ENCODE measurements at regions not wholly inside any gene's neighbourhood (a gene's known extent, or its start where the extent isn't known, plus 50 kb on each side); places are given as distances from the start of the nearest gene placed in this dataset.

DNA sequence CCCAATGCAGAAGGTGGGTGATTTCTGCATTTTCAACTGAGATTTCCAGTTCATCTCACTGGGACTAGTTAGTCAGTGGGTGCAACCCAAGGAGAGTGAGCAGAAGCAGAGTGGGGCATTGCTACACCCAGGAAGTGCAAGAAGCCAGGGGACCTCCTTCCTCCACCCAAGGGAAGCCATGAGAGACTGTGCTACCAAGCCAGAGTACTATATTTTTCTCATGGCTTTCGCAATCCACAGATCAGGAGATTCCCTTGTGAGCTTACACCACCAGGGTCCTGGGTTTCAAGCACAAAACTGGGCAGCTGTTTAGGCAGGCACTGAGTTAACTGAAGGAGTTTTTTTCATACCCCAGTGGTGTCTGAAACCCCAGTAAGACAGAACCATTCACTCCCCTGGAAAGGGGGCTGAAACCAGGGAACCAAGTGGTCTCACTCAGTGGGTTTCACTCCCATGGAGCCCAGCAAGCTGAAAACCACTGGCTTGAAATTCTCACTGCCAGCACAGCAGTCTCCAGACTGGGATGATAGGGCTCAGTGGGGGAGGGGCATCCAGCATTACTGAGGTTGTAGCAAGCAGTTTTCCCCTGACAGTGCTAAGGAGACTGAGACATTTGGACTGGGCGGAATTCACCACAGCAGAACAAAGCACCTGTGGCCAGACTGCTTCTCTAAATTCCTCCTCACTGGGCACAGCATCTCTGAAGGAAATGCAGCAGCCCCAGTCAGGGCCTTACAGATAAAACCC lies 903.4 kb downstream of the TECRL start:
- DNase-seq (ENCODE audit: low read depth), result no peak

DNA sequence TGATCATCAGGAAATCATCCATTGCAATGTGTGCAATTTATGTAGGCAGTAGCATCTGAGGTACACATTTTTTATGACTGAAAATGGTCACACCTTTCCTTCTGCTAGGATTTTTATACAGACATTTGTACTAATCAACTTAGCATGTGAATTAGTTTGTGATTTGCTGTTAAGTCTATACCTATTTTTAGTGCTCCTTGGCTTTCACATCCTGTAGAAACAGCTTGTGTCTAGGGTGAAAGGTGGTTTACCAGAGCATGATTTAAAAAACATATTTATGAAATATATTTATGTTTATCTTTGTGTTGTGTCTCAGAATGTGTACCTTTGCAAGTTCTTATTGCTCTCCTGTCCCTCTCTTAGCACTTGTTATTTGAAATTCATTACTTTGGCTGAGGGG lies 916.0 kb downstream of the TECRL start:
- no peak for DNase-seq (ENCODE audit: low read depth)

DNA sequence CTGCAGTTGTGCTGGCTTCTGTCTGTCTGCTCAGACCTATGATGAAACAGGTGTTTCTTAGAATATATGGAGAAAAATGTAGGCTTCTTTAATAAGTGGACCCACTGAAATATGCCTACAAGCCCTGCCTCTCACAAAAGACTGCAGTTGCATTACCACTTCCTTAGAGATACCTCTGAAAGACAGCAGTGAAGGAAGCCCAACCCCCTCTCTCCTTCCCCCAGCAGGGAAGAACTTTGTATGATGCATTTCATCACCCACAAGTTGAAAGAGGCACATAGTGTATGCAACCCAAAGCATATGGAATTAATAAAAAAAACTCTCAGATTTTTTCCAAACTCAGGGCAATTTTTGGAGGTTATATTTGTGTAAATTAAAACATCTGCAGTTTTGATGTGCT lies 916.7 kb downstream of the TECRL start:
- no peak for DNase-seq (ENCODE audit: low read depth)

DNA sequence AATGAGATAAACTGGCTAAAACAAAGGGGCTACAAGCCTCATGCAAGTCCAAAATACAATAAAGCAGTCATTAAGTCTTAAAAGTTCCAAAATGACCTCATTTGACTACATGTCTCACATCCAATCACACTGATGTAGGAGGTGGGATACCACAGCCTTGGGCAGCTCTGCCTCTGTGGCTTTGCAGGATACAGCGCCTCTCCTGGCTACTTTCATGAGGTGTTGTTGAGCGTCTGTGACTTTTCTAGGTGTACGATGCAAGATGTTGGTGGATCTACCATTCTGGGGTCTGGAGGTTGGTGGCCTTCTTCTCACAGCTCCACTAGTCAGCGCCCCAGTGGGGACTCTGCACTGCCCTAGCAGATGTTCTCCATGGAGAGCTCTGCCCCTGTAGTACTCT lies 944.9 kb downstream of the TECRL start:
- no peak for DNase-seq (ENCODE audit: low read depth)

DNA sequence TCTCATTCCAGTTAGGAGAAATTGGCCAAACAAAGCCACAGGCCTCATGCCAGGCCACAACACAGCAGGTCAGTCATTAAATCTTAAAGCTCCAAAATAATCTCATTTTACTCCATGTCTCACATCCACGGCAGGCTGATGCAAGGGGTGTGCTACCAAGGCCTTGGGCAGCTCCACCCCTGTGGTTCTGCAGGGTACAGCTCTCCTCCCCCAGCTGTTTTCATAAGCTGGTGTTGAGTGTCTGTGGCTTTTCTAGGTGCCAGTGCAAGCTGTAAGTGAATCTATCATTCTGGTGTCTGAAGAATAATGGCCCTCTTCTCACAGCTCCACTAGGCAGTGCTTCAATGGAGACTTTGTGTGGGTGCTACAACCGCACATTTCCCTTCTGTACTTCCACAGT lies 949.2 kb downstream of the TECRL start:
- DNase-seq (ENCODE audit: low read depth), result no peak

DNA sequence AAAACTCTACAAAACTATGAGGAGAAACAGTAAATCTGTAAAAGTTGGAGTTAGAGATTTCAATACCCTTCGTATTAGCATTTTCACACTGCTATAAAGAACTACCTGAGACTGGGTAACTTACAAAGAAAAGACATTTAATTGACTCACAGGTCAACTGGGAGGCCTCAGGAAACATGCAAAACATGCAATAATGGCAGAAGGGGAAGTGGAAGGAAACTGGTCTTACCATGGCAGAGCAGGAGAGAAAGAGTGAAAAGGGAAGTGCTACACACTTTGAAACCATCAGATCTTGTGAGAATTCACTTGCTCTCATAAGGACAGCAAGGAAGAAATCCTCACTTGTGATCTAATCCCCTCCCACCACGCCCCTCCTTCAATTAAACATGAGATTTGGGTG lies 949.9 kb downstream of the TECRL start:
- DNase-seq (ENCODE audit: low read depth), result no peak

DNA sequence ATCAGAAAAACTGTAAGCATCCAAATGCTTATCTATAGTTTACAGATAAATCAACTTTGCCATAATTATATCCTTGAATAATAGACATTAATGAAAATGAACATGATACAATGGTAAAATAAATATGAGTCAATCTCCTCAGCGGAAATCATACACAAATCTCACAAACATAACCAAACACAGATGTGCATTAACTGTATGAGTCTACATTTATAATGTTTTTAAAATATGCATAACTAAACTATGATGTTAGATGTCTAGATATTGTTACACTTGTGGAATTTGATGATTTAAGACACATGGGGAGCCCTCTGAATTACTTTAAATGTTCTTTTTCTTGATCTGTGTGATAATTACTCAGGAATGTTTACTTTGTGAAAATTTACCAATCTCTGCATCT lies 951.2 kb downstream of the TECRL start:
- DNase-seq (ENCODE audit: low read depth), result peak; percentile 13

DNA sequence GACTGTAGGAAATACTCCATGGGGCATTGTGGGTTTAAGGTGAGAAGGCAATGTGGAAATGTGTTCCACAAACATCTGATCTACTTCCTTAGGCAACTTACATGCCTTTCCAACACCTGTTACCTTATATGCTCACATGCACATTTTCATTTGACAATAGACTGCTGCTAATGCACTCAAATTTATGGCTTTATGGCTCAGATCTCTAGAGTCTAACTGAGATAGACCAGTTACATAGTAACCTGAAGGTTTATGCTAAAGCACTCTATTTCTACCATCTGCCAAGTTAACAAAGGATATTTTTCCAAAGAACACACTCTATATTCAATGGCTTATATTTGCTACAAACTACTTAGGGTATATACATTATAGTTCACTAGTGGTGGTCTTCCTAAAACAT lies 969.0 kb downstream of the TECRL start:
- DNase-seq (ENCODE audit: low read depth), result no peak

DNA sequence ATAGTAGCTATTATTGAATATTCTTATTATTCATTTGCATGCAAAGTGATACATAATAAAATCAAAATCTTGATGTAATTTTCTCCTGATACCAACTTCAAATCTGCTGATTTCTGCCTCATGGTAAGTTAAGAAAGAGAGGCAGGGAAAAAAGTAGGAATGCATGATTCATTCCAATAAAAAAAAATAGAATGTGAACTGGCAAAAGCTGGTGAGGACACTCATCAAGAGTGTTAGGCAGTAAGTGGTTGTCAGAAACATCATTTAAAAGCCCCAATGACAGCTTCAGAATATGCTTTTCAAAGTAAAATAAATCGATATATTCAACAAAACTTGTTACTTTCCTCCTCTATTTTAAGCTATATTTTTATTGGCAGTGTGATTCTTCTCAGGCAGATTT lies 979.1 kb downstream of the TECRL start:
- peak; percentile 3 for DNase-seq (ENCODE audit: low read depth)

DNA sequence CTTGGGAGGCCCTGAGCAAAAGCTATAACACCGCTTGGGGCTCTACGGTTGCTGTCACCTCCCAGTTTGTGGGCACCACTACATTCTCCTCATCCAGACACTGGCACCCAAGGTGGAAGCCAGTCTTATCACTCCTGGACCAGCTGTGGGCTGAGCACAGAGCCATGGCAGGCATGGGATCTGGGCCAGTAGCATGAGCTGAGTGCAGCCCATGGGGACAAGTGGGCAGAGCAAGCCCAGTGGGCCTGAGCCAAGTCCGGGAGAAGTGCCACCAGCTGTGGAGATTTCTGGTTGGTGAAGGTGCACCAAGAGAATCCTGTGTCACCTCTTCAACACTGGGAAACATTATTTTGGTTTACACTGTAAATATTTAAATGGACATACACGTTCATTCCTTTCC lies 1013.0 kb downstream of the TECRL start:
- DNase-seq (ENCODE audit: low read depth), result no peak

DNA sequence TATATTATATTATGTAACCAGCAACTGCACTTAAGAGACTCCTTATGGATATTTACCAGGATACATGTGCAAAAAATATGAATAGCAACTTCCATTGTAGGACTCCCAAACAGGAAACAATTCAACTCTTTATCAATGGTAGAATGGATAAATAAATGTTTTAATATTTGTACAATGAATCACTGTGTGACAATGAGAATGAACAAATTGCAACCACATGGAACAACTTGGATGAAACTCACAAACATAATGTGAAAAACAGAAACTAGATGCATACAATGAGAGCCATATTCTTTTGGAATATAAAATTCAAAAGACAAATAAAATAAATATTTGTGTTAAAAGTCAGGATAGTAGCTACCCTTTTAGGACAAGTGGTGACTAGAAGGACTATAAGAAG lies 1015.7 kb downstream of the TECRL start:
- DNase-seq (ENCODE audit: low read depth), result peak; percentile 11

DNA sequence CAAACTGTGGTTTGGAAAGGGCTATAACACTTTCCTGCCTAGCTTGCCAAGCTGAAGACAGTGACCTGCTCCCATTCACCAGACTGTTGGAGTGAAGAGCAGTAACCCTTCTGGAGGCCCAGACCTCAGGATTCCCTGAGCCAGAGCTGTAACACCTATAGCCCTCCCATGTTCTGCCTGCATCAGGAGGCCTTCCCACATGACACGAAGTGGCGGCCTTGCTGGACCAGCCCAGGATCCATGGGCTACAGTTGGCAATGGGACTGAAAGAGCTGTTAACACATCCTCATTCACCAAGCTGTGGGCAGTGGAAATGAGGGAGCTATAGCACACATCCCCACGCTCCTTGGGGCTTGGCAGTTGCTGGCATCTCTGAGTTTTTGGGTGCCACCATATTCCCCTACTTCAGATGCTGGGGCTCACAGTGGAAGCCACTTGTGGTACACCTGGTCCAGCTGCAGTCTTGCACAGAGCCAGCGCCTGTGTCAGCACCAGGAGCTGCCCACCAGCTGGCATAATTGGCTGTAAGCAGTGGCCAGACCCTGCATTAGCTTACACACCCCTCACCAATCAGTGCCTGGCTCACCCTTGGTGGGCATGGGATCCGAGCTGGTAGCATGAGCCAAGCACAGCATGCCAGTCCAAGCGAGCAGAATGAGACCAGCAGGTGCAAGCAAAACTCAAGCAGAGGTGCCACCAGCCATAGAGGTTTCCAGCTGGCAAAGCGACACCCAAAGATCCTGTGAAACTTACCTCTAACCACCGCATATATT lies 1029.3 kb downstream of the TECRL start:
- DNase-seq (ENCODE audit: low read depth), result no peak

DNA sequence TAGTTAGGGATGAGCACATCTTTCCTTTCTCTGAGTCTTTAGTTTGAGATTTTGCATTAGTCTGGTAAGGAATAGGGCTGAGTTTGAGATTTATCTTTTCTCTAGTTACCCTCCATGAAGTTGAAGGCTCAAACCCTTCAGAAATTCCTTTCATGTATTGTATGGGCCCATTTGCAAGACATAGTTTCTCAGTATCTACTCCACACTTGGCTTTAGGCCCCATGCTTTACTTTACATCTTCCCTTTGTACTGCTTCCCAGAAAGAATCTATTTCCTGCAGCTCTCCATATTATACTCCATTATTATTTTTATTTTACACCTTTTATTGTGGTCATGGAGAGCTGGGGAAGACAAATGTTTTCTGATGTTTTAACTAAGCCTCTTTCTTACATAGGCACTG lies 1038.2 kb downstream of the TECRL start:
- no peak for DNase-seq (ENCODE audit: low read depth)

DNA sequence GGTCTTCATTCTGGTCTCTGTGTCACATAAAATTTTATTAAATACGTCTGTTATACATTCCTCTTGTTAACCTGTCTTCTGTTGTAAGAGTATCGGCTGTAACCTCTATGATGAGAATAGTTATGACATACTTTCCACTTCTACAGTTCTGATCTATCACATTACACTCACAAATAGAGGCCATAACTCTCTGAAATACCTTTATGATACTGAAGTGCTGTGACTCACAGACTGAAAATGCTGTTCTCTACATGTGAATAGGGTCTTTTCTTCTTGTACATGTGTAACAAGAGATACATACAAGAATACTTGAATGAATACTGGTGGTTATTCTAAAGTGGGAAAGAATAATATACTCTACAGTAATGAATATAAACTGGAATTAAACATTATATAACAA lies 1047.6 kb downstream of the TECRL start:
- peak; percentile 13 for DNase-seq (ENCODE audit: low read depth)

DNA sequence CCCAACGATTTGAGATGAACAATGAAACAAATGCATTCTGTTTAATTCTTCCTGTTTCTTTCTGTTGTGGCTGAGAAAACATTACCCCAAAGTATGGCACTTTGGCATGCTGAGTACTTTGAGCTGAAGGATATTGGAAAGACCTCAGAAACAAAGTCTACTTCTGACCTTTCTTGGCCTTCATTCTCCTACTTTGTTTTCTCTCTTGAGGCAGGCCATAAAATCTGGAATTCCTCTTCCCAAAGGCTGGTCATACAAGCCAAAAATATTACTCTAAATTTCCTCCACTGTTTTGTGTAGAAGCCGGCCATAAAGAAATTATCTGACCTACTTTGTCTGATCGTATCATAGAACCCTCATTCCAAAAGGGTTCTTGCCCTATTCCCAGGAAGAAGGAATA lies 1048.2 kb downstream of the TECRL start:
- no peak for DNase-seq (ENCODE audit: low read depth)

DNA sequence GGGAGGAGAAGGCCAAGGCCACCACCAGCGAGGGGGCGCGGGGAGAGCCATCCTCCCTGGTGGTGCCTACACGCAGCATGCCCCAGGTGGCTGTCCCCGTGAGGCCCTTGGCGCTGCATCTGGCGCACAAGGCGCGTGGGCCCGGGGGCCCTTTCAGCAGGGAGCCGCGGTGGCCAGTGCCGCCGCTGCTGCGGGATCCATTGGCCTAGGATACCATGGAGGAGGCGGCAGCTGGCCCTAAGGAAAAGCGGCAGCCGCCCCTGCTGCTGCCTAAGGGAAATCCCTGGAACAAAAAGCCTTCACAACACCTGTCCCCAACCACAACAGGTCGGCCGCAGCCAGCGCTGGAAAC lies 1059.6 kb downstream of the TECRL start:
- DNase-seq (ENCODE audit: low read depth), result no peak

DNA sequence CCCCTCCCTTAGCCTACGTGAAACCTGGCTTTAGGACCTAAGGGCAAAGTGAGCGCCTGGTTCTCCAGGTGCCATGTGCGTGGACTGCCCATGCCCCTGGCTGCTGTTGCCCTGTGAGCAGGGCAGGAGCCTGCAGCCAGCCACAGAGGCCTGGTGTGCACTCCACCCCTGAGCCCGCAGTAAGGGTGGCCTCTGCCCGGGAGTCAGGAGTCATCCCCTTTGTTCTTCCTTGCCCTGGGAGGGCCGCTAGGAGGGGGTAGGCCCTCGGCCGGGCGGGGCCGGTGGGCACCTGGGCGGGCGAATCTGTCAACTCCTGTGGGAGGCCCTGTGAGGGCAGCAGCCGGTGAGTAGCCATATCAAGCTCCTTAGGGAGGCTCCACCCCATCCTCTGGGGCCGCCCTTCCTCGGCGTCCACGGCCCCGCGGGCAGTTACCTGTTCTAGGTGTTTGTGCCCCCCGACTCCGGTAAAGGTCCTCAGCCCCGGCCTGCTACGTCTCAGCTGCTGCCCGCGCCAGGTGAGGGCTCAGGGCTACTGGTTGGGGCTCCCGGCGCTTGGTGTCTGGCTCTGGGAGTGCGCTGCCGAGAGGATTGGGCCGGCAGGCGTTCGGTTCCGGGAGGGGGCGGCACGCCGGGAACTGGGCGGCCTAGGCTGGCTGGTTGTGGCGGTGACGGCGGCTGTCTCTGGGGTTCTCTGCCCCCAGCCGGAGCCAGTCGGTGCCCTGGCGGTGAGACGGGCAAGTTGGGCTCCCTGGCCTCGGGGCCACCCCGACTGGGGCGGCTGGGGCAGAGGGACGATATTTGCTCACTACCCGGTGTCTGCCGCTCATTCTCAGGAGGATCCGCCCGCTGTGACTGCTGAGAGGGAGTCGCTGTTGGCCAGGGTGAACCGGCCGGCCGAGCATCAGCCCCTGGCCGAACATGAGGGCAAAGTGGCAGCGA lies 1060.2 kb downstream of the TECRL start:
- no peak for DNase-seq (ENCODE audit: low read depth)

DNA sequence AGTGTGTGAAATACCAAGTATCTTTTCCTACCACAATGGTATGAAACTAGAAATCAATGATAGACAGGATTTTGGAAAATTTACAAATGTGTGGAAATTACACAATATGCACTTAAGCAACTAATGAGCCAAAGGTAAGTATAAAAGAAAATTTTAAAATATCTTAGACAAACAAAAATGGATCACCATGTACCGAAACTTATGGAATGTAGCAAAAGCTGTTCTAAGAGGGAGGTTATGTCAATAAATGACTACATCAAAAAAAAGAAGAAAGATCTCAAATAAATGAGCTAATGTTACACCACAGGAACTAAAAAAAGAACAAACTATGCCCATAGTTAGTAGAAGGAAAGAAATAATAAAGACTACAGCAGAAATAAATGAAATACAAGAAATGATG lies 1084.1 kb downstream of the TECRL start:
- DNase-seq (ENCODE audit: low read depth), result no peak

DNA sequence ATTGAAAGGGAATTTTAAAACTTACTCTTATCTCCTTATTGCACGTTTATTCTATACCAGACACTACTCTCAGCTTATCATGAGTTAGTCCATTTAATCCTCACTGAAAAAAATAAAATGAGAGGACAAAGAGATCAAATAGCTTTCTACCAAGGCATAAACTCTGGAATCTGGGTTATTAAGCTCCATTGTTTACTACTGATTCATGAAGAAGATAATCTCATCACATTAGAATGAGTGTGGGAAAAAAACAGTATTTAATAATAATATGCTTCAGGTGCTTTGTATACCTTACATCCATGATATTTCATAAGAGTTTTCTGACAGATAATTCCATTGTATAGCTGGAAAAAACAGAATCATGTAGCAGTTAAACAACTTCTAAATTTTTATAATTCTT lies 1092.6 kb downstream of the TECRL start:
- DNase-seq (ENCODE audit: low read depth), result no peak

DNA sequence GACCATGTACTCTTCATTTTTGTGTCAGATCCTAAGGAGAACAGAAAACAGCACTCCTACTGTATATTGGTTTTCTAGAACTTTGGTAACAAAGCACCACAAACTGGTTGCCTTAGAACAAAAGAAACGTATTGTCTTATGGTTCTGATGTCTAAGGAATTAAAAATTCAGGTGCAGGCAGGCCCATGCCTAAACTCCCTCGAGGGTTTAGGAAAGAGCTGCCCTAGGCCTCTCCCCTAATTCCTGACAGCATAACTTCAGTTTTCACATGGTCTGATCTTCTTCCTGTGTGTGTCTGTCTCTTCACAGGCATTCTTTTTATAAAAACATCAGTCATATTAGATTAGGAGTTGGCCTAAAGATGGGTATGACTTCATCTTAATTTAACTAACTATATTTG lies 1093.6 kb downstream of the TECRL start:
- DNase-seq (ENCODE audit: low read depth), result no peak

DNA sequence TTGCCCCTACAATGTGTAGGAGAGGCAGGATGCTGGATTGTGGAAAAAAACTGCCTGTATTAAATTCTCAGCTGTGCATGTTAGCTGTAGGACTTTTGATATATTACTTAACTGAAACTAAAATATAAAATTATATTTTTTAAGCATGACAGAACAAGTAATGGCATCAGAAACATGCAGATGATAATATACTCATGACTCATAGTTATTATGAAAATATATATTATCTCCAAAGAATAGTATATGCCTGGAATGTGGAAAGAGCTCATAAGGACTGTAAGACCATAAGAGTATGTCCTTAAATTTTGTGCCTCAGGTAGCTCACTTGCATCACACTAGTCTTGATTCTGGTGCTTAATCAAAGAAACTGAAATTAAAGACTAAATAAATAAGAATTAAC lies 1100.6 kb downstream of the TECRL start:
- no peak for DNase-seq (ENCODE audit: low read depth)

DNA sequence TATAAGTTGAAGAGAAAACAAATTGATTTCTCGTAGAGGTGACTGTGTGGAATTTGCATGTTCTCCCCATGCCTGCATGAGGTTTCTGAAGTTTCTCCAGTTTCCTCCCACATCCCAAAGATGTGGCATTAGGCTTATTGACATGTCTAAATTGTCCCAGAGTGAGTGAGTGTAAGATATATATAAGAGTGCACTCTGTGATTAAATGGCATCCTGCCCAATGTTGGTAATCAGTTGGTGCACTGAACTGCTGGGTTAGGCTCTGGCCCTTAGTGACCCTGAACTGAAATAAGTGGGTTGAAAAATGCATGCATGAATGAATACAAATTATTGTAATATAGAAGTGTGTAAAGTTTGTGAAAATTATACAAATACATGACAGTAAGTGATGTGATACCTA lies 1106.5 kb downstream of the TECRL start:
- DNase-seq (ENCODE audit: low read depth), result no peak

DNA sequence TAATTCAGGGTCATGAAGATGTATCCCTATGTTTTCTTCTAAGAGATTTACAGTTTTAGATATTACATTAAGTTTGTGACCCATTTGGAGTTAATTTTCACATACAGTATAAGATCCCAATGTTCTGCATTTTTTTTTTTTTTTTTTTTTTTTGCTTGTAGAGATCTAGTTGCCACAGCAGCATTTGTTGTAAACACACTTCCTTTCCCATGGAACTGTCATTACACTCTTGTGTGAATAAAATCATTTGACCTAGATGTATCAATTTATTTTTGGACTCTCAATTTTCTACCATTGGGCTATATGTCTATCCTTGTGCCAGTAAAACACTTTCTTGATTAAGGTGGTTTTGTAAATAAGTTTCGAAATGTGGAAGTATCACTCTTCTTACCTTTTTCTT lies 1107.2 kb downstream of the TECRL start:
- DNase-seq (ENCODE audit: low read depth), result no peak

Data from ELR (cell line).